ENCODE measurements at regions not wholly inside any gene's neighbourhood (a gene's known extent, or its start where the extent isn't known, plus 50 kb on each side); places are given as distances from the start of the nearest gene placed in this dataset.

- no peak for TF ChIP-seq ZNF462 (CRISPR knock-in tag; IDR thresholded peaks at IDR 0.05)
- TF ChIP-seq NANOG (IDR thresholded peaks at IDR 0.05; ENCODE audit: borderline replicate concordance) = no peak
- no peak for TF ChIP-seq CTCF (conservative IDR thresholded peaks at IDR 0.05; ENCODE audit: low read depth in 2 of 2)
- no peak for TF ChIP-seq EZH2 (IDR thresholded peaks at IDR 0.05; ENCODE audit: low read depth, unreplicated experiment)
- no peak for TF ChIP-seq JUNB (IDR thresholded peaks at IDR 0.05; ENCODE audit: unreplicated experiment)
These were observed 137.1 kb upstream of the APP start (continued) for GRCh38 chr21:26307640-26308039.

- Histone ChIP-seq H4K20me1 (replicated peaks; ENCODE audit: insufficient read depth) (no peaks in the 10 kb centered on the region), H3K4me2 (no peak overlapping the region), H3K4me1 (ENCODE audit: insufficient read depth) (no peaks in the 10 kb centered on the region), H3K36me3 (ENCODE audit: insufficient read depth) (no peaks in the 10 kb centered on the region; the same call in 1 of the 2 replicates), H3K79me2 (replicated peaks; ENCODE audit: insufficient read depth) (no peaks in the 10 kb centered on the region), H3K27me3 (ENCODE audit: insufficient read depth) (no peaks in the 10 kb centered on the region), H3K4me3 (no peak overlapping the region), H2AFZ (no peak overlapping the region), H3F3A (replicated peaks; ENCODE audit: low read depth) (no peaks in the 10 kb centered on the region), H3K27ac (ENCODE audit: low read depth) (no peak overlapping the region), H3K9me2 (ENCODE audit: insufficient read depth) (no peaks in the 10 kb centered on the region)
- Mint-ChIP-seq H3K36me3 (ENCODE audit: low read depth) (no peaks in the 10 kb centered on the region; the same call in 1 of the 3 replicates), H3K9me3 (peaks cover 16% of the 10 kb centered on the region; the same call in 2 of the 3 replicates), H3K27ac (no peak overlapping the region), H3K4me1 (no peaks in the 10 kb centered on the region), H3K4me3 (no peak overlapping the region), H3K27me3 (ENCODE audit: insufficient read depth, low read depth, poor library complexity) (no peaks in the 10 kb centered on the region)
- DNase-seq (ENCODE audit: low spot score) = no peak
- ATAC-seq = no peak
- TF ChIP-seq CREB1 (CRISPR knock-in tag; IDR thresholded peaks at IDR 0.05; ENCODE audit: low read depth) (no peak), CTCF (conservative IDR thresholded peaks at IDR 0.05; ENCODE audit: low read depth in 2 of 2) (no peak), REST (IDR thresholded peaks at IDR 0.05; ENCODE audit: unreplicated experiment) (no peak), EZH2 (IDR thresholded peaks at IDR 0.05; ENCODE audit: low read depth, unreplicated experiment) (no peak), ZNF114 (CRISPR knock-in tag; IDR thresholded peaks at IDR 0.05) (no peak), ETS1 (IDR thresholded peaks at IDR 0.05) (no peak), STAT1 (IDR thresholded peaks at IDR 0.05; ENCODE audit: unreplicated experiment) (no peak), JUNB (IDR thresholded peaks at IDR 0.05; ENCODE audit: unreplicated experiment) (no peak)
These were observed 127.3 kb upstream of the APP start for GRCh38 chr21:26297851-26298250.

All from GM23338 (cell line).